ENCODE measurements at regions not wholly inside any gene's neighbourhood (a gene's known extent, or its start where the extent isn't known, plus 50 kb on each side); places are given as distances from the start of the nearest gene placed in this dataset.

GRCh38 chr16:60640038-60640437 is 1396.2 kb downstream of the CDH8 start:
- TF ChIP-seq SIN3A (IDR thresholded peaks at IDR 0.05; ENCODE audit: borderline replicate concordance, insufficient read depth, low read length) (no peak), POLR2AphosphoS5 (IDR thresholded peaks at IDR 0.05; ENCODE audit: low read depth, low read length) (no peak)

All from PFSK-1 (cell line).